GM23248 (cell line): ENCODE measurements at regions not wholly inside any gene's neighbourhood (a gene's known extent, or its start where the extent isn't known, plus 50 kb on each side); places are given as distances from the start of the nearest gene placed in this dataset.

Experiments
- DNase-seq: peaks from one replicate; pipeline ENCODE4 v3.0.0-alpha.2; 2015
- H2AFZ ChIP-seq: fragments of 200-600 bp; sonication (generic); 2 replicates; pipeline ENCODE4 v1.6.1; 2016; ENCODE audit warnings: antibody characterized with exemption
- H3F3A ChIP-seq: fragments of 200-600 bp; sonication (generic); 2 replicates; pipeline ENCODE4 v1.6.1; 2016; ENCODE audit warnings: mild to moderate bottlenecking, antibody characterized with exemption, mixed run types; ENCODE audit not compliant: insufficient read depth
- H3K27ac ChIP-seq: fragments of 200-600 bp; sonication (generic); 2 replicates; pipeline ENCODE4 v1.5.1; 2016; ENCODE audit warnings: mild to moderate bottlenecking
- H3K27me3 ChIP-seq: fragments of 200-600 bp; sonication (generic); replicated peaks from 2 replicates; pipeline ENCODE4 v1.6.1; 2016; ENCODE audit warnings: mild to moderate bottlenecking; ENCODE audit not compliant: insufficient read depth
- H3K36me3 ChIP-seq: fragments of 200-600 bp; sonication (generic); 2 replicates; pipeline ENCODE4 v1.6.1; 2016; ENCODE audit warnings: low read depth, mild to moderate bottlenecking
- H3K4me1 ChIP-seq: fragments of 200-600 bp; sonication (generic); 2 replicates; pipeline ENCODE4 v1.6.1; 2016; ENCODE audit warnings: mild to moderate bottlenecking; ENCODE audit not compliant: insufficient read depth
- H3K4me2 ChIP-seq: fragments of 200-600 bp; sonication (generic); one replicate; pipeline ENCODE4 v1.6.1; 2016; ENCODE audit warnings: mild to moderate bottlenecking; ENCODE audit not compliant: unreplicated experiment
- H3K4me3 ChIP-seq: fragments of 200-600 bp; sonication (generic); 2 replicates; pipeline ENCODE4 v1.5.1; 2016; ENCODE audit warnings: mild to moderate bottlenecking
- H3K79me2 ChIP-seq: fragments of 200-600 bp; sonication (generic); 2 replicates; pipeline ENCODE4 v1.6.1; 2016; ENCODE audit warnings: mild to moderate bottlenecking; ENCODE audit not compliant: insufficient read depth
- H3K9ac ChIP-seq: fragments of 200-600 bp; sonication (generic); 2 replicates; pipeline ENCODE4 v1.6.1; 2016; ENCODE audit warnings: mild to moderate bottlenecking
- H3K9me2 ChIP-seq: fragments of 200-600 bp; sonication (generic); 2 replicates; pipeline ENCODE4 v1.6.1; 2016; ENCODE audit warnings: mixed run types, mild to moderate bottlenecking, moderate library complexity; ENCODE audit not compliant: insufficient read depth
- H3K9me3 ChIP-seq: fragments of 200-600 bp; sonication (generic); one replicate; pipeline ENCODE4 v1.6.1; 2017; ENCODE audit warnings: low read depth
- H4K20me1 ChIP-seq: fragments of 200-600 bp; sonication (generic); 2 replicates; pipeline ENCODE4 v1.6.0; 2016; ENCODE audit not compliant: insufficient read depth
- EZH2 ChIP-seq: fragments of 200-600 bp; sonication (generic); IDR thresholded peaks from 2 replicates; pipeline ENCODE4 v1.6.1; 2018; ENCODE audit warnings: antibody characterized with exemption, mild to moderate bottlenecking; ENCODE audit not compliant: insufficient read depth, poor library complexity, severe bottlenecking
- EZH2phosphoT487 ChIP-seq: fragments of 200-600 bp; sonication (generic); IDR thresholded peaks from 2 replicates; pipeline ENCODE4 v1.6.1; 2018; ENCODE audit warnings: antibody characterized with exemption, moderate library complexity, mild to moderate bottlenecking, low read depth; ENCODE audit not compliant: insufficient read depth
- WGBS, 2 experiments: methylation state at CpG; one replicate each; pipeline ENCODE4 v1.1.6; 2015 to 2017; ENCODE audit warnings: low lambda C conversion rate in 2 of 2, low coverage in 1 of 2; ENCODE audit errors: missing lambda C conversion rate in 2 of 2; 5-methylcytosine and 5-hydroxymethylcytosine counted together
- in situ Hi-C: fragments of 300-500 bp; cut with MboI; formaldehyde crosslinking; loops from 2 replicates; pipeline ENCODE4 v1.15.0; 2020

DNA sequence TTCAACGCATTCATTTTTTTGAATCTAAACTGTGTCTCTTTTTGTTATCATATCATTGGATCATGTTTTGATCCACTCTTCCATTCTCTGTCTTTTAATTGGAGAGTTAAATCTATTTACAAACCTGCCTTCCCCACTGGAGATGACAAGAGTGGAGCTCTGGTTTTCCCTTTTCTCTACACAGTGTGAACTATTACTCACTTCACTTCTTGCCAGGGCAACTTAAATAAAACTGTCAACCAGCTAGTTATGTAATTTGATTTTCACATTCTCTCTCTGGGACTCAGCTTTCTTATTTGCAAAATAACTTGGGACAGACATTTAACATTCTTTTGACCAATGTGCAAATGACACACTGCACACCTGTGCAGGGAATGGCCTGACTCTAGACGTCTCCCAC is 230.8 kb upstream of the CST7 start:
- Histone ChIP-seq H4K20me1 (no peaks in the 10 kb centered on the region), H3K36me3 (no peaks in the 10 kb centered on the region), H3K4me1 (no peaks in the 10 kb centered on the region), H3K4me3 (no peak overlapping the region), H3K79me2 (no peaks in the 10 kb centered on the region), H3K9ac (no peak overlapping the region), H3K27me3 (peaks cover 21% of the 10 kb centered on the region; the same call in 1 of the 2 replicates), H3F3A (no peaks in the 10 kb centered on the region), H3K9me3 (no peaks in the 10 kb centered on the region), H2AFZ (no peak overlapping the region), H3K4me2 (no peak overlapping the region), H3K27ac (no peak overlapping the region), H3K9me2 (no peaks in the 10 kb centered on the region)
- TF ChIP-seq EZH2: no peak
- TF ChIP-seq EZH2phosphoT487: no peak
- DNase-seq: no peak
- WGBS, 2 experiments: 40 to 46% methylated on average over 2 of the region's 2 CpGs
- in situ Hi-C loops: no loop called here

DNA sequence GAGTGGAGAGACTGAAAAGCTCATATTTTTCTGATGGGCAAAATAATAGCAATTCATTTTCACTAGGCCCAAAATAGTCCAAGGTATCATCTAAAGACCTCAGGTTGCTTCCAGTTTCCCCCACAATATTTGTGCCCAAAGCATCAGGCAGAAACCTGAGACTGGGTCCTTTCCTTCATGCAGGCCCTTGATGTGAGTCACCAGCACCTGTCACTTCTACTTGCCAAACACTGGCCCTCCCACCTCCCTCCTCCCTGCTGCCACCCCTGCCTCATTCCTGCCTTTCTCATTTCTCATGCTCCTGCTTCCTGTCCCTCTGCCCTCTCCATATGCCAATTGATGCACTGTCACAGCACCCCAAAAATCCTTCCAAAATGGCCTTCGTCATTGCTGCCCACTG is 230.4 kb upstream of the CST7 start:
- DNase-seq: no peak
- Histone ChIP-seq H3K27me3 (peaks cover 25% of the 10 kb centered on the region), H3K4me1 (no peaks in the 10 kb centered on the region), H3K79me2 (no peaks in the 10 kb centered on the region), H3F3A (no peaks in the 10 kb centered on the region), H4K20me1 (no peaks in the 10 kb centered on the region), H3K4me3 (no peak overlapping the region), H3K4me2 (no peak overlapping the region), H3K36me3 (no peaks in the 10 kb centered on the region), H3K27ac (no peak overlapping the region), H3K9me2 (no peaks in the 10 kb centered on the region), H3K9ac (no peak overlapping the region), H2AFZ (no peak overlapping the region), H3K9me3 (no peaks in the 10 kb centered on the region)
- no peak for TF ChIP-seq EZH2phosphoT487
- in situ Hi-C loops: no loop called here
- 12 to 25% methylated on average over 1 of the region's 1 CpG for WGBS, 2 experiments

DNA sequence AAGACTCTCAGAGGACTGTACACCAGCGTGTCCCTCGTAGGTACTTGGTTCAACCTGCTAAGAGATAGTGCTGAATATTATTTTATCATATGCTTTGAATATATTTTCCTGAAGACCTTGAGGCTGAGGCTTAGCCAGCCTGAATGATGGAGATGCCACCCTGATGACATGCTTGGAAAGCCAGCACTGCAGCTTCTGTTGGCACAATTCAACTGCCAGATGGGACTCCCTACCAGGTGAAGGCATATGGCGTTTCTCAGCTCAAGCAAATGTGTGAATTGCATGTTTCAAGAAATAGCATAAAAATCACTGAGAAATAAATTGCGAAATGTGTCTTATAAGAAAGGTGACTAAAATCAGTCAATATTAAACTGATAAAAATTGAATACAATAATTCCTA is 228.1 kb upstream of the CST7 start:
- no peak overlapping the region for H3K4me2 ChIP-seq

DNA sequence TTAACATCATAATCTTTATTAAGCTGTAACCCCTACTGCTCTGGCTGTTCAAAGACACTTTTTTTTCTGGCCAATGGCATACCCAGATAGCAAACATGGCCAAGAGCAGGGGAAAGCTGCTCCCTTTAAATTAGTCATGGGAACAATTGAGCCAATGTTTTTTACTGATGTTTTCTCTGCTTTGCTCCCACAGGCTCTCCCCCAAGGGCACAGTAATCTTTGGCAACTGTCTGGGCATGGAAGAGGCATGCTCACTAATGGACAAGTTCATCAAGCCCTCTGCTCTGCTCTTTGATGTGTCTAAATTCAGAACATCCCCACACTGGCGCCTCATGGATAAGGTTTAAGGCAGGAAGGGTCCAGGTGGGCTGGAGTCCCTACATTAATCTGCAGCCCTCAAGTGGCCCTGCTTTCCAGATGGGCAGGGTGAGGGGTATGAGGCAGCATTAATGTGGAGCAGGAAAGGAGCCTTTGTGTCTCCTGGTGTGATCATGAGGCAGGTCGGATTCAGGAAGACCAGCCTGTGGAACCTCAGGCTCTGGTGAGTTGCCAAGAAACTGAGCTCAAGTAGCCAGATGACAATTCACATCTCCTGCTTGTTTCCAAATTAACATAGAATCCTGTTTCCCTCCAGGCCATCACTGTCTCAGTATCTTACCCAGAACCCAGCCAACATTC is 227.0 kb upstream of the CST7 start:
- H3F3A ChIP-seq: no peaks in the 10 kb centered on the region
- H3K36me3 ChIP-seq: no peaks in the 10 kb centered on the region
- no peak overlapping the region for H2AFZ ChIP-seq
- H4K20me1 ChIP-seq: no peaks in the 10 kb centered on the region
- H3K27ac ChIP-seq: no peak overlapping the region
- no peaks in the 10 kb centered on the region for H3K9me3 ChIP-seq
- no peaks in the 10 kb centered on the region for H3K79me2 ChIP-seq
- H3K4me2 ChIP-seq: no peak overlapping the region
- peaks cover 20% of the 10 kb centered on the region for H3K27me3 ChIP-seq
- DNase-seq: no peak
- H3K4me3 ChIP-seq: no peak overlapping the region
- no peak overlapping the region for H3K9ac ChIP-seq
- no peaks in the 10 kb centered on the region for H3K4me1 ChIP-seq
- H3K9me2 ChIP-seq: no peaks in the 10 kb centered on the region
- TF ChIP-seq EZH2: no peak
- TF ChIP-seq EZH2phosphoT487: no peak
- in situ Hi-C loops: no loop called here
- 15 to 17% methylated on average over 2 of the region's 2 CpGs for WGBS, 2 experiments

More for the DNA sequence above, 228.1 kb upstream of the CST7 start:
- no peak for DNase-seq
- H3K36me3 ChIP-seq: no peaks in the 10 kb centered on the region
- no peak overlapping the region for H3K9ac ChIP-seq
- H3K27ac ChIP-seq: no peak overlapping the region
- H3K79me2 ChIP-seq: no peaks in the 10 kb centered on the region
- H3K4me1 ChIP-seq: no peaks in the 10 kb centered on the region
- H2AFZ ChIP-seq: no peak overlapping the region
- no peaks in the 10 kb centered on the region for H4K20me1 ChIP-seq
- H3K4me3 ChIP-seq: no peak overlapping the region
- in situ Hi-C loops: no loop called here
- no peaks in the 10 kb centered on the region for H3F3A ChIP-seq
- TF ChIP-seq EZH2phosphoT487: no peak
- no peaks in the 10 kb centered on the region for H3K9me3 ChIP-seq
- H3K27me3 ChIP-seq: peaks cover 22% of the 10 kb centered on the region
- 57 to 58% methylated on average over 4 of the region's 4 CpGs for whole genome bisulfite sequencing, 2 experiments
- no peaks in the 10 kb centered on the region for H3K9me2 ChIP-seq

DNA sequence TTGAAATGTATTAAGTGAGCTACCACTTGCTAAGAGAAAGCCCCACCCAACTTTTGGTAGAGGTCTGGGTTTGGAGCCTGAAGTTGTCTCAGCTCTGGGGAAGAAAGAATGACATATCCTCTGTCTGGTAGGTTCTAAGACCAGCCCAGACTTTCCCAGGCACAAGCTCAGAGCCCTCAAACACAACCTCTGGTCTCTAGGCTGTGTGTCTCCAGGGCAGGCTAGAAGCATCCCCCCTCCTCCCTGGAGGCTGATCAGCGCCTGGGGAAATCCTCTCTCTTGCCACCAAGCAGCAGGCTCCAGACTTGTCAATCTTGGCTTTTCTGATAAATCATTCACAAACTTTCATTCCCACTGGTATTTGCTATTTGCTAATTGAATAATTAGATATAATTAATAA is 226.5 kb upstream of the CST7 start:
- no peak overlapping the region for H3K9ac ChIP-seq
- TF ChIP-seq EZH2phosphoT487 (no peak), EZH2 (no peak)
- in situ Hi-C loops: no loop called here
- H3K4me1 ChIP-seq: no peaks in the 10 kb centered on the region
- H2AFZ ChIP-seq: no peak overlapping the region
- 76 to 79% methylated on average over 1 of the region's 1 CpG for WGBS, 2 experiments
- no peak overlapping the region for H3K4me3 ChIP-seq
- peaks cover 21% of the 10 kb centered on the region for H3K27me3 ChIP-seq
- DNase-seq: no peak
- no peaks in the 10 kb centered on the region for H4K20me1 ChIP-seq
- H3K9me2 ChIP-seq: no peaks in the 10 kb centered on the region
- no peaks in the 10 kb centered on the region for H3F3A ChIP-seq
- H3K79me2 ChIP-seq: no peaks in the 10 kb centered on the region
- no peak overlapping the region for H3K27ac ChIP-seq
- no peaks in the 10 kb centered on the region for H3K9me3 ChIP-seq
- no peaks in the 10 kb centered on the region for H3K36me3 ChIP-seq
- H3K4me2 ChIP-seq: no peak overlapping the region
